Nephron progenitor cell (in vitro differentiated cells): ENCODE measurements at regions not wholly inside any gene's neighbourhood (a gene's known extent, or its start where the extent isn't known, plus 50 kb on each side); places are given as distances from the start of the nearest gene placed in this dataset.

Source experiments
- DNase-seq: peaks from one replicate; pipeline ENCODE4 v3.0.0; 2021
- H3K27ac Mint-ChIP-seq: 2 replicates; pipeline ENCODE4 v1.8.0; 2021; ENCODE audit warnings: mild to moderate bottlenecking, moderate library complexity, mixed read lengths
- H3K27me3 Mint-ChIP-seq: 2 replicates; pipeline ENCODE4 v1.8.0; 2021; ENCODE audit warnings: mild to moderate bottlenecking, low read depth, mixed read lengths; ENCODE audit not compliant: poor library complexity
- H3K36me3 Mint-ChIP-seq: 2 replicates; pipeline ENCODE4 v1.8.0; 2021; ENCODE audit warnings: low read depth, mixed read lengths
- H3K4me1 Mint-ChIP-seq: 2 replicates; pipeline ENCODE4 v1.8.0; 2021; ENCODE audit warnings: mixed read lengths
- H3K4me3 Mint-ChIP-seq: 2 replicates; pipeline ENCODE4 v1.8.0; 2021; ENCODE audit warnings: mild to moderate bottlenecking, moderate library complexity, mixed read lengths
- H3K9me3 Mint-ChIP-seq: 2 replicates; pipeline ENCODE4 v1.8.0; 2021; ENCODE audit warnings: mild to moderate bottlenecking, moderate library complexity, mixed read lengths
- CTCF ChIP-seq: fragments of 200-600 bp; sonication (generic); IDR thresholded peaks from 2 replicates; pipeline ENCODE4 v1.5.0; 2021; ENCODE audit warnings: antibody characterized with exemption

GRCh38 chr4:181525634-181526033 is 717.6 kb upstream of the TENM3 start:
- Mint-ChIP-seq H3K4me1 (peaks cover 57% of the 10 kb centered on the region), H3K9me3 (peaks cover 8% of the 10 kb centered on the region), H3K36me3 (no peaks in the 10 kb centered on the region), H3K27me3 (peaks cover 3% of the 10 kb centered on the region), H3K4me3 (peak overlapping the region; percentile 19), H3K27ac (peak overlapping the region; percentile 80)
- TF ChIP-seq CTCF, result no peak
- DNase-seq, result peak; percentile 20

GRCh38 chr4:181528570-181529184 is 714.5 kb upstream of the TENM3 start:
- Mint-ChIP-seq H3K27me3 (peaks cover under 1% of the 10 kb centered on the region), H3K4me3 (no peak overlapping the region), H3K4me1 (peaks cover 53% of the 10 kb centered on the region), H3K36me3 (no peaks in the 10 kb centered on the region), H3K9me3 (no peaks in the 10 kb centered on the region), H3K27ac (no peak overlapping the region)
- TF ChIP-seq CTCF, result peak; percentile 88
- DNase-seq, result peak; percentile 83

GRCh38 chr4:181529537-181529936 is 713.7 kb upstream of the TENM3 start:
- DNase-seq, result no peak
- peaks cover 46% of the 10 kb centered on the region for H3K4me1 Mint-ChIP-seq
- H3K4me3 Mint-ChIP-seq, result no peak overlapping the region
- no peak for TF ChIP-seq CTCF
- no peaks in the 10 kb centered on the region for H3K9me3 Mint-ChIP-seq
- no peaks in the 10 kb centered on the region for H3K27me3 Mint-ChIP-seq
- H3K36me3 Mint-ChIP-seq, result no peaks in the 10 kb centered on the region
- no peak overlapping the region for H3K27ac Mint-ChIP-seq

GRCh38 chr4:181536196-181536746 is 706.9 kb upstream of the TENM3 start:
- H3K4me3 Mint-ChIP-seq, result no peak overlapping the region
- no peaks in the 10 kb centered on the region for H3K9me3 Mint-ChIP-seq
- H3K4me1 Mint-ChIP-seq, result peaks cover 5% of the 10 kb centered on the region
- no peak for TF ChIP-seq CTCF
- H3K27ac Mint-ChIP-seq, result no peak overlapping the region
- no peak for DNase-seq
- no peaks in the 10 kb centered on the region for H3K27me3 Mint-ChIP-seq
- no peaks in the 10 kb centered on the region for H3K36me3 Mint-ChIP-seq

- DNase-seq, result no peak
- no peak for TF ChIP-seq CTCF
- Mint-ChIP-seq H3K27me3 (no peaks in the 10 kb centered on the region), H3K4me1 (peaks cover 5% of the 10 kb centered on the region), H3K4me3 (no peak overlapping the region), H3K27ac (no peak overlapping the region), H3K9me3 (no peaks in the 10 kb centered on the region), H3K36me3 (no peaks in the 10 kb centered on the region)
Observed at GRCh38 chr4:181536811-181537434, 706.3 kb upstream of the TENM3 start.

GRCh38 chr4:181538431-181538830 is 704.8 kb upstream of the TENM3 start:
- Mint-ChIP-seq H3K9me3 (no peaks in the 10 kb centered on the region), H3K4me3 (no peak overlapping the region), H3K27ac (no peak overlapping the region), H3K27me3 (no peaks in the 10 kb centered on the region), H3K36me3 (no peaks in the 10 kb centered on the region), H3K4me1 (peaks cover 5% of the 10 kb centered on the region)
- DNase-seq, result no peak
- TF ChIP-seq CTCF, result no peak
